A172 (cell line): ENCODE measurements at regions not wholly inside any gene's neighbourhood (a gene's known extent, or its start where the extent isn't known, plus 50 kb on each side); places are given as distances from the start of the nearest gene placed in this dataset.
"Not testable (repeated sequence)": the region's sequence is repeated elsewhere in the genome, so short reads cannot be mapped to it uniquely, and the experiment has no call there.

Experiments used
- DNase-seq: peaks from one replicate; pipeline ENCODE4 v3.0.0-alpha.2; 2015; ENCODE audit warnings: low spot score

DNA sequence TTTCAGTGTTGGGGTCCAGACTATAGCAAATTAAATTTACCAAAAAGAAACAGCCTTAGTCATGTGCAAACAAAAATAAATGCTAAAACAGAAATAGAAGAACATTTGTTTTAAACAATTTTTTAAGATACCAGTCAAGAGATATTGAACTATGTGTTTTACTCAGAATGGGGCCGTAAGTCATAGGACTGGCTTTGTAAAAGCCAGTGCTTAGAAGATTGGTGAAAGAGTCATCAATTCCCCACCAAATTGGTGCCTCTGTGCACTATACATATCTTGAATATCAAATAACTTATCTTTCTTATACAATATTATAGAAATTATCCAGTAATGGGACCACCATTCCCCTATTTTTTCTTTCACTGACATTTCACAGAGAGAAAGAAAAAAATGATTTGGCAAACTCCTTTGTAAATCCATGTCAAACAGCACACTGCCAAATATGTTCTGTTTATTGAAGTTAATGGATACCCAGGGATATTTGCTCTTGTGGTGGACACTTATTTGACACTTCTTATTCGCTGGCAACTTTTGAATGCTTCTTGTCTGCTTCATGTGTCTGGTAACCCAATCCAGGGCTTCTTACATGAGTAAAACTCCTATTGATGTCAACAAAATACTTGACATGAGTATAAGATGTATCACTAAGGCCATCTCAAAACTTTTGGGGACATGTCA, 145.7 kb upstream of the PKN2 start:
- DNase-seq: no peak

DNA sequence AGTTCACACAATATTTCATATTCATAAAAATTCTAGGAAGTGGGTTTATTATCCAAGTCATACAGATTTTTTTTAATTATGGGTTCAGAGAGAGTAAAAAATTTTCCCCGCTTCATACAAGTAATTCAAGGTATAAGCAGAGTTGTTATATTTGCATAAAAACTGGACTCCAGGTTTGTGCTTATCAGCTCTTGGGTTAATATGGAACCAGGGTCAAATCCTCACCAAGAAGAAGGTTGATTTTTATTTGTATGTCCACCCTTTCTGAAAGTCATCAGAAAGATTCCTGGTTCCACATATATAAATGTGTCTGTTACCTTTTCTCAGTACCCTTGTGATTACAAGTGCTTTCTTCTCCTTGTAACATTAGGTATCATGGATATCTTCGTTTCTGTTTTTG, 143.8 kb upstream of the PKN2 start:
- no peak for DNase-seq

DNA sequence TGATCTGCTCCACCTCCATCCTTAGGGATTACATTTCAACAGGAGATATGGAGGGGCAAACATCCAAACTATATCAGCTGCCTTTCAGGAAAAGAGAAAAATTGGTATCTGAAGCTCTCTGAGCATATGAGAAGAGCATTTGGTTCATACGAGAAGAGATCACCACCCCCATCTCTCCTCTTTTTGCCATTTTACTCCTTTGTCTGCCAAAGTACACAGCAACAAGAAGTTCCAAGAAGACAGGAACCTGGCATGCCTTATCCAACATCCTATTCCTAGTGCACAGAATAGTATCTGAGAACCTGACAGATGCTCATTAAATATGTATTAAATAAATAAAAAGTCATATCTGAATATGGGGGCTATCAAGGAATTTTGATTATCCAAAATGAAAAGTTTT, 142.5 kb upstream of the PKN2 start:
- DNase-seq: no peak

DNA sequence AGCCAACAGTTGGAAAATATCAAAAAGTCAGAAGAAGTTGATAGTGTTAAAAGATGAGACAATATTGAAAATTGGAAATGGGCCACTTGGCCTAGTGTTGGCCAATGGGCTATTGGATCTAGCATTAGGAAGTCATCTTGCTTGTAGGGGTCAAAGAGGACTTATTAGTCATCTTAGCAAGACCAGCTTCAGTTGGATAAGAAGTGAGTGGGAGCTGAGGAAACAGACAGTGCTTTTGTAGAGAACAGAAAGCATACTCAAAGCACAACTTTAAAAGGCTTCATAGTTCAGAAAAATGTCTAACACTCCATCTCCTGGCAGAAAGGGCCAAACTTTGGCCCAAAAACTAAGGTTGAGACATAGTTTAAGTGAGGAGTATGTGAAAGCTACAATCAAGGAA, 139.9 kb upstream of the PKN2 start:
- no peak for DNase-seq

DNA sequence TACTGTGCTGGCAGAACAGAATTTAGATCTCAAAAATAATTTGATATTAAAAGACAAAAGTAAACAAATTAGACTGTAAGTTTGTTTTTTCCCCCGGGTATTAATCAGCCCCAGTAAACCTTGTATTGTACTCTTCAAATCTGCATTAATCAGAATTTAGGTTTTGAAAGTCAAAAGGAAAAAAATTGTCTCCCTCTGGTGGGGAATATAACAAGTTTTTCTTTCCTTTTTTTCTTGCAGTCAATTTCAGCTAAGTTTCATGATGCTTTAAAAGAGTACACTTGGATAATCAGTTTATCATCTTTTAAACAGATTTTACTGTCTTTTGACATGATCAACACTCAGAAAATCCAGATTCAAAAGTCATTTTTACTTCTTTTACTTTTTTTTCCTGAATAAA, 134.5 kb upstream of the PKN2 start:
- peak; percentile 0 for DNase-seq

DNA sequence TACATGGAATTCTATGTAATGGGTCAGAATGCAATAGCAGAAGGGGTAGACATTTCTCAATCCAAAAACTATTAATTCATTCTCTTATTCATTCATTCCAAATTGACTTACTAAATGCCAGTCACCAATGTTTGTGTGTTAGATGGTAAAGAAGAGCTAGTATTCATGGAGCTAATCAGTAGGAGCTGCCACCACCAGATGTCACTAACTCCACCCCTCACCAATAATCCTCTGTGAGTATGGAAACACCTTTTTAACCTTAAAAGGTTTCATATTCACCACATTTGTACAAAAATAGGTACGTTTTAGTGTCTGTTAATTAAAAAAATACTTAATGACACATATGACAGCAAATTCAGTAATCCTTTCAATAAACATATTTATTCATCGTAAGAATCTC, 131.8 kb upstream of the PKN2 start:
- DNase-seq: no peak

DNA sequence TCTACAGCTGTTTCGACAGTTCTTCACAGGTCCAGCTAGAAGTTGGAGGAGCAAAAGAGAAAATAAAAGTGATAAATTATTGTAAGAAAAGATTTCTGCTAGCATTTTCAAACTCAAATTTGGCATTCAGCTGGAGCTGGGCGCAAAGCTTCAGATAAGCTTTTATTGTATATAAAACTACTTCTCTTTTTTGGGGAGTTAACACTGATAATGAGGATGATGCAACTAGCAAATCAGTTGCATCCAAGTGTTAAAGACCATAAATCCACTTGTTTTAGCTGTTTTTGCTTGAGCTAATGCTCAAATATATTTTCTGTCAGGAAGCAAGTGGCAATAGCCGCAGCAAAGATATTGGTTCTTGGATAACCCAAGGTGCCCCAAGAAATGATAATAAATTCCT, 127.1 kb upstream of the PKN2 start:
- DNase-seq: no peak

DNA sequence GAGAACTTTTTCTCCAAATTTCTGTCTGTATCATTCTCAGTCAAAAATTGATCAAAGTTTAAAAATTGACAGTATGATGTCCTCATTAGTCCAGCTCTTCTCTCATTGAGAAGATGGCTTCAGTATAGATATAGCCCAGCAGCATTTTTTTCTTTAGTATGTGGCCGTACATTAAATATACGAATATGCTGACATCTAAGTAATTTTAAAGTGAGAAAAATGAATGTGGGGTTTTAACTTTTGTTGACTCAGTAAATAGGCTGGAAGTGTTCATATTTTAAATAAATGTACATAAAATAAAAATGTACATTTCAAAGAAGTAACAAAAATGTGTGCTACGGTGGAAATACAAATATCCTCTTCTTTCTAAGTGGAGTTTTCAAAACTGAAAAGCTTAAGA, 123.5 kb upstream of the PKN2 start:
- no peak for DNase-seq

DNA sequence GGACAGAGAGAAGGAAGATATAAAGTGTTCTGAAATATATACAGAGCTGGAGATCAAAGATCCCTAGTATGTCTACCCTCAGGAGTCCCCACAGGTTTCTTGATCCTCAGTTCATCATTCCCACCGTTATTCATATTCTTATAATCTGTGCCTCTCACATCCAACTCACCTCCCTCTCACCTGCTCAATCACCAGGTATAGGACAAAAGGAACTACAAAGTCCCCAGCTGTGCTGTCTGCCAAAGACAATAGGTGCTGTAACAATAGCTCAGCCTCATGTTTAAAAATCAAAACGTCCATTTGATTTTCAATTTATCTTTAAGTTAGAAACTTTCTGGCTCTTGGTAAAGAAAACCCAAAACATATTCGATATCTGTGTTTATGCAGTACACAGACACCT, 121.1 kb upstream of the PKN2 start:
- DNase-seq: no peak

DNA sequence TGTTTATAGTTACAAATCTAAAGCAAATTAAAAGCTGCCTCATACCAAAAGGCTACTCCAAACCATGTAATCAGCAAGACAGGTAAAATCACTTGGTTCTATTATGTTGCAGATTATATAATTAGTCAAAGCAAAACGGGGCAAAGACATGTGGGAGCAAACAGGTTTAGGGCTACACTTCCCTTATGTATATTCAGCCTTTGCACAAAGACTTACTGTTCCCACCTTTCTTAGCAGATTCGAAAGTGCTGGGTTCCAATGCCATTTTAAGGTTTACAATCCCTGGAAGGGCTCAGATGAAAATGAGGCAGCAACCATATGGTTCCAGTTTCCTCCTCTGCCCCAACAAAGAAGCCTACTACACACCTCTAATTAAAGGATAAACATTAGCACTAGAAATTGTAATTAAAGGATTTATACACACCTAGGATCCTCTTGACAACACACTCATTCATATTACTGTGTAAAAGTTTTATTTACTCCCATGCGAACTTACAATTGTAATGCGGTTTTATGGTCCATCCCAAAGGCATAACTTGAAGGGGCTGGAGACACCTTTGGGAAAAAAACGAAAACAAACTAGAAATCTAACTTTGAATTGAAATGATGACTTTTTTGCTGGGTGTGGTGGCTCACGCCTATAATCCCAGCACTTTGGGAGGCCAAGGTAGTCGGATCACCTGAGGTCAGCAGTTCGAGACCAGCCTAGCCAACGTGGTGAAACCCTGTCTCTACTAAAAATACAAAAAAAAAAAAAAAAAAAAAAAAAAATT, 117.3 kb upstream of the PKN2 start:
- no peak for DNase-seq

DNA sequence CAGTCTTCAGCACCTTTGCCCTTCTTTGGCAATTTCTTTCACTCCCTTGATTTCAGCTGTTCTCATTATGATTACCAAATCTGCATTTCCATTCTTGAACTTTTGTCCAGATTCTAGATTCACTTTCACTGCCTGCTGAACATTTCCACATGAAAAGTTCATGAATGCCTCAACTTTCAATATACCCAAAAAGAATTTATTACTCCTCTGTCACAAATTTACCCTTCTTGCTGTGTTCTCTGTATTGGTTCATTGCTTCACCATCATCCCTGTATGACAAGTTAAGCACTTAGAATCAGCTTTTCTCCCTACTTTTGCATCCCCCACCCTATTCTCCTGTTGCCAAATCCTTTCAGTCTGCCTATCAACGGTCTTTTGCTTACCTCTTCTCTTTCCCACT, 112.6 kb upstream of the PKN2 start:
- DNase-seq: no peak

DNA sequence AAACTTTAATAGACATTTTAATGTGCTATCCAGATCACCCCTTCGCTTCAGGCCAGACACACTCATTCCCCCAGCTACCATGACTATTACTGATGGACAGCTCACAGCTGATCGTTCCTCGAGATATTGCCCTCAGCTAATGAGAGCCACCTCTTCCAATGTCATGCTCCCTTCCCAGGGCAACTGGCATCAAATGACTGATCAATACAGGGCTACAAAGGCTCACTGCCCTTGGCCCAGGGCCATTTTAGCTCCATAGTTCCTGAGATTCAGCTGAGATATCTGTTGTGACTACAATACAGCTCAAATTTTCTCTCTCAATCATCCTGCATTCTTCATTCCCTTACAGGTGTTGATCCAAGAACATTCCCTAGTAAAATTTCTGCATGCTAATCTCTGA, 104.5 kb upstream of the PKN2 start:
- DNase-seq: no peak

DNA sequence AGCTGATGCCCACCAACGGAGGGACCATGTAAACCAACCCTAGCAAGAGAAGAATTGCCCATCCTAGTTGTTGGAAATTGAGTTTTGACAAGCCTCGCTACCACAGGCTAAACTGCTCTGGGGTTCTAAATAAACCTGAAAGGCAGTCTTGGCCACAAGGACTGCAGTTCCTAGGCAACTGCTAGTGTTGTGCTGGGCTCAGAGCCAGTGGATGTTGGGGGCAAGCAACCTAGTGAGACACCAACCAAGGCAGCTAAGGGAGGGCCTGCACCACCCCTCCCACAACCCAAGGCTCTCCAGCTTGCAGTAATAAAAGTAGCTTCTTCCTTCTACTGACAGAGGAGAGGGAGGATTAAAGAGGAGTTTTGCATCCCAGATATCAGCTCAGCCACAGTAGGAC, 102.4 kb upstream of the PKN2 start:
- DNase-seq: no peak

DNA sequence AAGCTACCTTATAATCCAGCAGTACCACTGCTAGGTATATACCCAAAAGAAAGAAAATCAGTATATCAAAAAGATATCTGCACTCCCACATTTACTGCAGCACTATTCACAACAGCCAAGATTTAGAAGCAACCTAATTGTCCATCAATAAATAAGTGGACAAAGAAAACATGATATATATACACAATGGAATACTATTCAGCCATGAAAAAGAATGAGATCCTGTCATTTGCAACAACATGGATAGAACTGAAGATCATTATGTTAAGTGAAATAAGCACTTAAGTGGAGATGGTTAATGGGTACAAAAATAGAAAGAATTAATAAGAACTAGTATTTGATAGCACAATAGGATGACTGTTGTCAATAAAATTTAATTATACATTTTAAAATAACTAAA, 90.7 kb upstream of the PKN2 start:
- DNase-seq: no peak

DNA sequence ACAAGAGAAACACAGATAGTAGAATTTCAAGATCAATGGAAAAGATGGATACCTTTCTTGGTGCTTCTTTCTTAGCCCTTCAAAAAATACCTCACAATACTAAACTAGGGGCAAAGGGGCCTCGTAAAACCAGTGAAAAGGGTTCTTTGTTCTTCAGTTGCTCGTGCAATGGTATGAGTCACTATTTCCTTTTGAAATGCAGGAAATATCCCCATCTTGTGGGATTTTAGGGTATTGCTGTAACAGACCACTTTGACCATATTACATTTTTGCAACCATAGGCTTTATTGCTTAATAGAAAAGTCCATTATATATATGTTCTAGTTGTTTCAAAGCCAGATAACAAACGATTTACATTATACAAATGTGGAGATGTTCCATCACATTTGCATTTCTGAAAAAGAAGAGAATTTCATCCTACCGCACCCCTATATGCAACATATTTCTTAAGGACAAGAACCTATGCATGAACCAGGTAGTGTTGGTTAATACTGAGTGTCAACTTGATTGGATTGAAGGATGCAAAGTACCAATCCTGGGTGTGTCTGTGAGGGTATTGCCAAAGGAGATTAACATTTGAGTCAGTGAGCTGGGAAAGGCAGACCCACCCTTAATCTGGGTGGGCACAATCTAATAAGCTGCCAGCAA, 88.6 kb upstream of the PKN2 start:
- peak; percentile 22 for DNase-seq

DNA sequence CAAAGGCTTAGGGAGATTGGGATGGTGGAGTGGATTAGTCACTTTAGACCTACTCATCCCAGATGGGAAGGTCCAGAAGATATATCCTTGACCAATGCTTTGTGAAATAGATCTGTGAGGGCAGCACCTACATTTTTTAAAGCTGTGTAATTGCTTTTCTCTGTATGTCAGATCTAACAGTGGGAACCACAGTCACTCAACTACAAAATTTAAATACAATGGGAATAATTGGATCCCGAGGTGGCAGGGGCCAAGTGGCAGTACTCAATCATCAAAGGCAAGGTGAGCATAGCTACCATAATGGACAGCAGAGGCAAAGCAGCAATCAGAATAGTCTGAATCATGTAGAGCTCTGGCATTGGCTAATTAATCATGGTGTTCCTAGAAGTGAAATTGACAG, 86.1 kb upstream of the PKN2 start:
- not testable (repeated sequence) for DNase-seq

DNA sequence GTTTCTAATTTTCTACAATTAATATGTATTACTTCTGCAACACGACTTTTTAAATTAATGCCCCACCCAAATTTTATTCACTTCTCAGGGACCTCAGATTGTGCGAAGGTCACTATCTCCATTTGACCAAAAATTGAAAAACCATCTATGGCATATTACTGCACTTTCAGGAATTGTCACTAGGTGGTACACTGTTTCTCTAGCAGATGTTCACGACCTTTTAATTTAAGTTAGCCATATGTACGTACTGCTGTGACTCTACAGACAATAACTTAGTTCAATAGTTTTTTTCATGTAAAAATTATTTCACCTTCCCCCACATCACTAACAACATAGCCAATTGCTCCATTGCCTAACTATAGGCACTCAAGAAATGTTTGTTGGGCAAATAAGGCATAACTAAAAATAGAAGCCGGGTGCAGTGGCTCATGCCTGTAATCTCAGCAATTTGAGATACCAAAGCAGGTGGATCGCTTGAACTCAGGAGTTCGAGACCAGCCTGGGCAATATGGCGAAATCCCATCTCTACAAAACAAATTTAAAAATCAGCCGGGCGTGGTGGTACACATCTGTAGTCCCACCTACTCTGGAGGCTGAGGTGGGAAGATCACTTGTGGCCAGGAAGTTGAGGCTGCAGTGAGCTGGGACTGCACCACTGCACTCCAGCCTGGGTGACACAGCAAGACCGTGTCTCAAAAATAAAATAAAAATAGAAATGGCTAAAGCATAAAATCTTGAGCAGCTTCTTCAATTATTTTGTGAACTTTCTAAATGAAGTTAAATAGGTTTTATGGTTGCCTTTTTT, 75.7 kb upstream of the PKN2 start:
- peak; percentile 16 for DNase-seq

DNA sequence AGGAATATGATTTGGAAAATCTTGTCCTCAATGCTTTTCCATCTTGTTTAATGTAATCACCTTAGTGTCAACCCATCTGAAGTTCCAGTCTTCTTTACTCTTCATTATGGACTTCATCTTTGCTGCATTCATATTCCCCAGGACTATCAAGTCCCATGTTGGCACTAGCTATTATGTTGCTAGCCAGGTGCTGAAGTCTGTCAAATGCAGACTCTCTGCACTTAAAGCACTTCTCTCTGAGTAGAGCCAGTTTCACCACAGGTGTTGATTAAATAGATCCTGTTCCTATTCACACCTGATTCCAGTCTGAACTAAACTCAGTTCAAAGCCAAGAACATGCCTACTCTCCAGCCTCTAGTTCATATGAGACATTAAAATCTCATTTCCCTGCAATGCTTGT, 75.0 kb upstream of the PKN2 start:
- DNase-seq: no peak

DNA sequence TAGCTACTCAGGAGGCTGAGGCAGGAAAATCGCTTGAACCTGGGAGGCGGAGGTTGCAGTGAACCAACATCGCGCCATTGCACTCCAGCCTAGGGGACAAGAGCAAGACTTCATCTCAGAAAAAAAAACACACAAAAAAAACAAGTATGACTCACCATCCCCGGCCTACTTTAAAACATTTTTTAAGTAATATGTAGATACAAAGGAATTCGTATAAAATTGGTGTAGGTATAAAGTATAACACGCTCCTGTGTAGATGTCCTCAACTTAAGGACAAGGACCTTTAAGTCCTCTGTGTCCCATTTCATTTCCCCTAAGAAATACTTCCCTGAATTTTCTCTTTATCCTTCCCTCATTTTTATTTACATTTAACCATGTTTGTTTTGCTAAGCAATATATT, 73.4 kb upstream of the PKN2 start:
- DNase-seq: no peak

DNA sequence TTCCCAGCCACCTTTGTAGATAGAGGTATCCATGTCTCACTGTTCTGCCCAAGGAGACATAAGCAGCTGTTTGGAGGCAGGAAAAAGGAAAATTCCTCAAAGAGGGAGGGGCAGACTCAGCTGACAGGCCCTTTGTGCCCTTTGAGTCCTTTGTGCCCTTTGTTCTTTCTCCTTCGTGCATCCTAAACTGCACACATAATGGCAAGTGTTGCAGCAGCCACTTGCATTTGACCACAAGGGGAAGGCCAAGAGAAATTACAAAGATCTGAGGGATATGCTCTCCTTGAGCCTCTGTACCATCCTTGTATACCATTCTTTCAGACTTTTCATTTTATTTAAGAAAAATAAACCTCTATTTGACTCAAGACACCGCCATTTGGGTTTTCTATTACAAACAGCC, 71.8 kb upstream of the PKN2 start:
- DNase-seq: no peak

DNA sequence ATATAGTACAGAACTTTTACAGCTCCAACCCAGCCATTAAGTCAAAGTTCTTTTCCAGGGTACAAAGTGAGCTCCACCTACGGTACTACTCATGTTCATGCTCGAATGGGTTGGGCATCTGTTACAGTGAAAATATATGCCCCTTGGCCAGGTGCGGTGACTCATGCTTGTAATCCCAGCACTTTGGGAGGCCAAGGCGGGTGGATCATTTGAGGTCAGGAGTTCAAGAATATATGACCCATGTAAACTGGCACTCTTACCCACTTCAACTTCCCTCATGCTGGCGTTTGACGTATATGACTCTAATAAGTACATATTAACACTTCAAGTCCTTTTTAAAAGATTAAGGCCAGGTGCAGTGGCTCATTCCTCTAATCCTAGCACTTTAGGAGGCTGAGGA, 71.3 kb upstream of the PKN2 start:
- DNase-seq: no peak

DNA sequence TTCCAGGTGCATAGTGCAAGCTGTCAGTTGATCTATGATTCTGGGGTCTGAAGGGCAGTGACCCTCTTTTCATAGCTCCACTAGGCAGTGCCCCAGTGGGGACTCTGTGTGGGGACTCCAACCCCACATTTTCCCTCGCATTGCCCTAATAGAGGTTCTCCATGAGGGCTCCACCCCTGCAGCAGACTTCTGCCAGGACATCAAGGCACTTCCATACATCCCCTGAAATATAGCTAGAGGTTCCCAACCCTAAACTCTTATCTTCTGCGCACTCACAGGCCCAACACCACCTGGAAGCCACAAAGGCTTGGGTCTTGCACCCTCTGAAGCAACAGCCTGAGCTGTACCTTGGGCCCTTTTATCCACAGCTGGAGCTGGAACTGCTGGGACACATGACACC, 65.7 kb upstream of the PKN2 start:
- DNase-seq: no peak
